ENCODE measurements at regions not wholly inside any gene's neighbourhood (a gene's known extent, or its start where the extent isn't known, plus 50 kb on each side); places are given as distances from the start of the nearest gene placed in this dataset.

- intact Hi-C loops (cut with DNase I; ENCODE audit: low total_unique reads): no loop called here
- Histone ChIP-seq H3K36me3 (no peaks in the 10 kb centered on the region), H3K4me3 (no peak overlapping the region), H3K27ac (no peak overlapping the region), H3K27me3 (replicated peaks in 1 of 7) (no peaks in the 10 kb centered on the region), H3K4me1 (no peaks in the 10 kb centered on the region), H3K9me3 (no peaks in the 10 kb centered on the region)
- DNase-seq: no peak
- WGBS, 5 donors: 61 to 93% (median 80%) methylated on average over 3 of the region's 3 CpGs
- TF ChIP-seq POLR2A (IDR thresholded peaks at IDR 0.05) (no peak), CTCF (IDR thresholded peaks at IDR 0.05 in 8 of 11, conservative IDR thresholded peaks at IDR 0.05 in 3 of 11) (no peak), POLR2AphosphoS5 (IDR thresholded peaks at IDR 0.05) (no peak)
Observed at GRCh38 chr5:58185801-58186200, 274.1 kb downstream of the PLK2 start.

GRCh38 chr5:58185397-58185796, 274.5 kb downstream of the PLK2 start:
- no peaks in the 10 kb centered on the region for H3K4me1 ChIP-seq
- H3K27me3 ChIP-seq (replicated peaks in 1 of 7): no peaks in the 10 kb centered on the region
- TF ChIP-seq CTCF (IDR thresholded peaks at IDR 0.05 in 8 of 11, conservative IDR thresholded peaks at IDR 0.05 in 3 of 11): no peak
- TF ChIP-seq POLR2A (IDR thresholded peaks at IDR 0.05): no peak
- TF ChIP-seq POLR2AphosphoS5 (IDR thresholded peaks at IDR 0.05): no peak
- no peak overlapping the region for H3K4me3 ChIP-seq
- H3K9me3 ChIP-seq: no peaks in the 10 kb centered on the region
- H3K36me3 ChIP-seq: no peaks in the 10 kb centered on the region
- no peak for DNase-seq
- intact Hi-C loops (cut with DNase I; ENCODE audit: low total_unique reads): no loop called here
- no peak overlapping the region for H3K27ac ChIP-seq
- WGBS, 5 donors: 78 to 95% (median 86%) methylated on average over 2 of the region's 2 CpGs

DNA sequence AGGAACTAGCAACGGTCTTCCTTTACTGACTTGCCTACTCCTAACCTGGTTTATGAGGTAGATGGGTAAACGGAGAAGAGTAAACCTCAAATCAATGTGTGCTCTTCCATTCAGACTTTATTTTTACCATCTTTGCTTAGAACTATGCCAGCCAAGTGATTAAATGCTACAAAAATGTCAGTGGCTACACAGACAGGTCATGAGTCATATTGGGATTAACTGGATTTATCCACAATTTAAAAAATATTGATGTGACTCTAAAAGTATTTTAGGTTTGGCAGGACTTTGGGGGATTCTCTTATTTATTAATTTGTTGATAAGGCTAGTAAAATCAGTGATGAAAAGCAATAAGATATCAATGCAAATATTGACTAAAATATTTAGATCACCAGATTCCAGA, 275.0 kb downstream of the PLK2 start:
- TF ChIP-seq POLR2AphosphoS5 (IDR thresholded peaks at IDR 0.05): no peak
- TF ChIP-seq POLR2A (IDR thresholded peaks at IDR 0.05): no peak
- TF ChIP-seq CTCF (IDR thresholded peaks at IDR 0.05 in 8 of 11, conservative IDR thresholded peaks at IDR 0.05 in 3 of 11): no peak
- no peak overlapping the region for H3K27ac ChIP-seq
- no peaks in the 10 kb centered on the region for H3K9me3 ChIP-seq
- no peaks in the 10 kb centered on the region for H3K36me3 ChIP-seq
- no peak overlapping the region for H3K4me3 ChIP-seq
- intact Hi-C loops (cut with DNase I; ENCODE audit: low total_unique reads): no loop called here
- H3K27me3 ChIP-seq (replicated peaks in 1 of 7): no peaks in the 10 kb centered on the region
- no peak for DNase-seq
- no peaks in the 10 kb centered on the region for H3K4me1 ChIP-seq
- 85 to 94% (median 86%) methylated on average over 2 of the region's 2 CpGs for WGBS, 5 donors

DNA sequence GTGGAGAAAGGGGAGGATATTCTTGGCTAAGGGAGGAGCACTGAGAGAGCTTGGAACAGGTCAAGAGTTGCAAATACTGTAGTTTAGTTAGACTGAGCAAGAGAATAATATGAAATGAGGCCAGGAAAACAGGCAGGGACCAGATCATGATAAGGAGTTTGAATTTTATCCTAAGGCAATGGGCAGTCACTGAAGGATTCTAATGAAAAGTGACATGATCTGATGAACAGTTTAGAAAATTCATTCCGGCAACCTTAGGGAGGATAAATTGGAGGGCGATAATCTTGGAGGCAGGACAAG, 276.1 kb downstream of the PLK2 start:
- DNase-seq: no peak
- Histone ChIP-seq H3K9me3 (no peaks in the 10 kb centered on the region), H3K4me3 (no peak overlapping the region), H3K27me3 (replicated peaks in 1 of 7) (no peaks in the 10 kb centered on the region), H3K4me1 (no peaks in the 10 kb centered on the region), H3K27ac (no peak overlapping the region), H3K36me3 (no peaks in the 10 kb centered on the region)
- WGBS, 5 donors: 91 to 97% (median 94%) methylated on average over 2 of the region's 2 CpGs
- no peak for TF ChIP-seq CTCF (IDR thresholded peaks at IDR 0.05 in 8 of 11, conservative IDR thresholded peaks at IDR 0.05 in 3 of 11)
- no peak for TF ChIP-seq POLR2AphosphoS5 (IDR thresholded peaks at IDR 0.05)
- no peak for TF ChIP-seq POLR2A (IDR thresholded peaks at IDR 0.05)
- intact Hi-C loops (cut with DNase I; ENCODE audit: low total_unique reads): no loop called here

Measured in spleen (tissue), 11 donors.